ENCODE measurements at regions not wholly inside any gene's neighbourhood (a gene's known extent, or its start where the extent isn't known, plus 50 kb on each side); places are given as distances from the start of the nearest gene placed in this dataset.
"Not testable (repeated sequence)": the region's sequence is repeated elsewhere in the genome, so short reads cannot be mapped to it uniquely, and the experiment has no call there.

GRCh38 chr10:105577865-105578607, 936.9 kb downstream of the SORCS3 start:
- Mint-ChIP-seq H3K9me3 (ENCODE audit: low read depth) (peaks cover 11% of the 10 kb centered on the region), H3K4me1 (no peaks in the 10 kb centered on the region), H3K27ac (no peak overlapping the region), H3K27me3 (no peaks in the 10 kb centered on the region), H3K4me3 (no peak overlapping the region), H3K36me3 (ENCODE audit: low read depth) (no peaks in the 10 kb centered on the region)
- intact Hi-C loops (cut with DNase I, micrococcal nuclease): no loop called here
- ATAC-seq: no peak
- no peak for DNase-seq
- ChIA-PET POLR2A (no interaction called here), CTCF (no interaction called here)

- no peaks in the 10 kb centered on the region for H3K4me1 Mint-ChIP-seq
- no peaks in the 10 kb centered on the region for H3K36me3 Mint-ChIP-seq (ENCODE audit: low read depth)
- no peak overlapping the region for H3K27ac Mint-ChIP-seq
- no peaks in the 10 kb centered on the region for H3K9me3 Mint-ChIP-seq (ENCODE audit: low read depth)
- DNase-seq: no peak
- POLR2A ChIA-PET: no interaction called here
- H3K4me3 Mint-ChIP-seq: no peak overlapping the region
- no peaks in the 10 kb centered on the region for H3K27me3 Mint-ChIP-seq
- ATAC-seq: no peak
- intact Hi-C loops (cut with DNase I, micrococcal nuclease): no loop called here
- CTCF ChIA-PET: no interaction called here
Observed at GRCh38 chr10:105559333-105560097, 918.4 kb downstream of the SORCS3 start.

- H3K9me3 Mint-ChIP-seq (ENCODE audit: low read depth); H3K4me3 Mint-ChIP-seq; H3K27me3 Mint-ChIP-seq; H3K36me3 Mint-ChIP-seq (ENCODE audit: low read depth); ATAC-seq; H3K4me1 Mint-ChIP-seq; DNase-seq; intact Hi-C loops (cut with DNase I, micrococcal nuclease); POLR2A ChIA-PET; CTCF ChIA-PET; H3K27ac Mint-ChIP-seq: not testable (repeated sequence)
Observed at GRCh38 chr10:105550453-105550852, 909.4 kb downstream of the SORCS3 start.

- no peak for ATAC-seq
- ChIA-PET POLR2A (no interaction called here), CTCF (interaction anchor here (0.7 kb wide), 1 partner anchor 9 kb away, joined by 3 read pairs; no protein-coding TSS in a partner anchor)
- H3K4me1 Mint-ChIP-seq: no peaks in the 10 kb centered on the region
- intact Hi-C loops (cut with DNase I, micrococcal nuclease): no loop called here
- no peak overlapping the region for H3K4me3 Mint-ChIP-seq
- peaks cover 6% of the 10 kb centered on the region for H3K9me3 Mint-ChIP-seq (ENCODE audit: low read depth)
- DNase-seq: no peak
- H3K27ac Mint-ChIP-seq: no peak overlapping the region
- H3K27me3 Mint-ChIP-seq: no peaks in the 10 kb centered on the region
- H3K36me3 Mint-ChIP-seq (ENCODE audit: low read depth): no peaks in the 10 kb centered on the region
Observed at GRCh38 chr10:105549731-105550130, 908.6 kb downstream of the SORCS3 start.

- H3K9me3 Mint-ChIP-seq (ENCODE audit: low read depth): peaks cover 6% of the 10 kb centered on the region
- DNase-seq: no peak
- no peaks in the 10 kb centered on the region for H3K36me3 Mint-ChIP-seq (ENCODE audit: low read depth)
- H3K27ac Mint-ChIP-seq: no peak overlapping the region
- H3K4me3 Mint-ChIP-seq: no peak overlapping the region
- no peaks in the 10 kb centered on the region for H3K27me3 Mint-ChIP-seq
- H3K4me1 Mint-ChIP-seq: no peaks in the 10 kb centered on the region
- intact Hi-C loops (cut with DNase I, micrococcal nuclease): no loop called here
- ChIA-PET POLR2A (no interaction called here), CTCF (no interaction called here)
- no peak for ATAC-seq
Observed at GRCh38 chr10:105545101-105545500, 904.0 kb downstream of the SORCS3 start.

GRCh38 chr10:105540381-105540780, 899.3 kb downstream of the SORCS3 start:
- no peaks in the 10 kb centered on the region for H3K36me3 Mint-ChIP-seq (ENCODE audit: low read depth)
- no peaks in the 10 kb centered on the region for H3K4me1 Mint-ChIP-seq
- CTCF ChIA-PET: interaction anchor here (0.6 kb wide), 1 partner anchor 9 kb away, joined by 3 read pairs; no protein-coding TSS in a partner anchor
- H3K27ac Mint-ChIP-seq: no peak overlapping the region
- H3K27me3 Mint-ChIP-seq: no peaks in the 10 kb centered on the region
- POLR2A ChIA-PET: no interaction called here
- H3K9me3 Mint-ChIP-seq (ENCODE audit: low read depth): no peaks in the 10 kb centered on the region
- ATAC-seq: no peak
- no peak for DNase-seq
- H3K4me3 Mint-ChIP-seq: no peak overlapping the region
- intact Hi-C loops (cut with DNase I, micrococcal nuclease): no loop called here

GRCh38 chr10:105538874-105539273, 897.8 kb downstream of the SORCS3 start:
- Mint-ChIP-seq H3K36me3 (ENCODE audit: low read depth) (no peaks in the 10 kb centered on the region), H3K4me1 (no peaks in the 10 kb centered on the region), H3K27me3 (no peaks in the 10 kb centered on the region), H3K4me3 (no peak overlapping the region), H3K9me3 (ENCODE audit: low read depth) (no peaks in the 10 kb centered on the region), H3K27ac (no peak overlapping the region)
- ATAC-seq (no peak), DNase-seq (no peak)
- ChIA-PET CTCF (interaction anchor here (1.0 kb wide), 1 partner anchor 10 kb away, joined by 3 read pairs; no protein-coding TSS in a partner anchor), POLR2A (no interaction called here)
- intact Hi-C loops (cut with DNase I, micrococcal nuclease): no loop called here

- Mint-ChIP-seq H3K9me3 (ENCODE audit: low read depth) (peaks cover 6% of the 10 kb centered on the region), H3K4me1 (no peaks in the 10 kb centered on the region), H3K27ac (no peak overlapping the region), H3K36me3 (ENCODE audit: low read depth) (no peaks in the 10 kb centered on the region), H3K27me3 (no peaks in the 10 kb centered on the region), H3K4me3 (no peak overlapping the region)
- ChIA-PET CTCF (no interaction called here), POLR2A (no interaction called here)
- DNase-seq: no peak
- no peak for ATAC-seq
- intact Hi-C loops (cut with DNase I, micrococcal nuclease): no loop called here
Observed at GRCh38 chr10:105535478-105535877, 894.4 kb downstream of the SORCS3 start.

- H3K4me1 Mint-ChIP-seq: no peaks in the 10 kb centered on the region
- no peak for ATAC-seq
Observed at GRCh38 chr10:105534086-105534485, 893.0 kb downstream of the SORCS3 start.

GRCh38 chr10:105516511-105516910, 875.4 kb downstream of the SORCS3 start:
- Mint-ChIP-seq H3K4me3 (no peak overlapping the region), H3K27ac (no peak overlapping the region), H3K27me3 (peaks cover 1% of the 10 kb centered on the region), H3K9me3 (ENCODE audit: low read depth) (peaks cover 1% of the 10 kb centered on the region), H3K36me3 (ENCODE audit: low read depth) (no peaks in the 10 kb centered on the region), H3K4me1 (no peaks in the 10 kb centered on the region)
- intact Hi-C loops (cut with DNase I, micrococcal nuclease): no loop called here
- no peak for DNase-seq
- CTCF ChIA-PET: no interaction called here
- POLR2A ChIA-PET: no interaction called here
- no peak for ATAC-seq

More at GRCh38 chr10:105534086-105534485, 893.0 kb downstream of the SORCS3 start:
- ChIA-PET CTCF (no interaction called here), POLR2A (no interaction called here)
- no peak overlapping the region for H3K27ac Mint-ChIP-seq
- DNase-seq: no peak
- intact Hi-C loops (cut with DNase I, micrococcal nuclease): no loop called here
- no peaks in the 10 kb centered on the region for H3K36me3 Mint-ChIP-seq (ENCODE audit: low read depth)
- H3K27me3 Mint-ChIP-seq: no peaks in the 10 kb centered on the region
- no peak overlapping the region for H3K4me3 Mint-ChIP-seq
- peaks cover 8% of the 10 kb centered on the region for H3K9me3 Mint-ChIP-seq (ENCODE audit: low read depth)

GRCh38 chr10:105514106-105514505, 873.0 kb downstream of the SORCS3 start:
- Mint-ChIP-seq H3K27me3 (peaks cover 3% of the 10 kb centered on the region), H3K36me3 (ENCODE audit: low read depth) (no peaks in the 10 kb centered on the region), H3K4me3 (no peak overlapping the region), H3K9me3 (ENCODE audit: low read depth) (peaks cover 1% of the 10 kb centered on the region), H3K4me1 (no peaks in the 10 kb centered on the region), H3K27ac (no peak overlapping the region)
- DNase-seq (no peak), ATAC-seq (no peak)
- CTCF ChIA-PET: no interaction called here
- POLR2A ChIA-PET: no interaction called here
- intact Hi-C loops (cut with DNase I, micrococcal nuclease): no loop called here

- no peak for DNase-seq
- no peak for ATAC-seq
- Mint-ChIP-seq H3K36me3 (ENCODE audit: low read depth) (no peaks in the 10 kb centered on the region), H3K4me3 (no peak overlapping the region), H3K27ac (no peak overlapping the region), H3K9me3 (ENCODE audit: low read depth) (no peaks in the 10 kb centered on the region), H3K27me3 (peaks cover 3% of the 10 kb centered on the region), H3K4me1 (no peaks in the 10 kb centered on the region)
- intact Hi-C loops (cut with DNase I, micrococcal nuclease): no loop called here
- POLR2A ChIA-PET: no interaction called here
- CTCF ChIA-PET: interaction anchor here (0.7 kb wide), 1 partner anchor 1823 kb away, joined by 3 read pairs; no protein-coding TSS in a partner anchor
Observed at GRCh38 chr10:105509517-105509916, 868.4 kb downstream of the SORCS3 start.

Measured in activated CD4-positive, alpha-beta T cell treated with anti-CD3 and anti-CD28 coated beads for 36 hours (primary cell).